IPS DF 19.7 (cell line): ENCODE measurements at regions not wholly inside any gene's neighbourhood (a gene's known extent, or its start where the extent isn't known, plus 50 kb on each side); places are given as distances from the start of the nearest gene placed in this dataset.
"Not testable (repeated sequence)": the region's sequence is repeated elsewhere in the genome, so short reads cannot be mapped to it uniquely, and the experiment has no call there.

Experiments
- DNase-seq: peaks from one replicate; pipeline ENCODE4 v3.0.0-alpha.2; 2013; ENCODE audit warnings: low read depth, low spot score

DNA sequence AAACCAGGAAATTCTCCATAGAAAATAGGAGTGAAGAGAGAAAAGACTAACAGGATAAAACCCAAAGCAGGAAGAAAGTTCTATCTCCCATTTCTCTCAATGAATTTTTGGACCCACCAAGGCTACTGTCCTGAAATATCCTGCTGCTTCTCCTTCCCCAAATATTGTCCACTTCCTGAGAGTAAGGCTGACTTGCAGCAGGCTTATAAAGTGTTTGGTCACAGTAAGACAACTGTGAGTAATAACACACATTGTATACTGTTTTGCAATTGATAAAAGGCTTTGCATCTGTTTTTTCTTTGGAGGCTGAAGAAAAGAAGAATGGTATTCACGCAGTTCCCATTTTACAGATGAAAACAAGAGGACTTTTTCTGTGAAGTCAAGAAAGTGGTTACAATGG, 52.8 kb downstream of the FOXD4L6 start:
- DNase-seq = not testable (repeated sequence)

GRCh38 chr9:41074356-41074942, 54.0 kb downstream of the FOXD4L6 start:
- DNase-seq = not testable (repeated sequence)

- DNase-seq = not testable (repeated sequence)
Observed at GRCh38 chr9:41073471-41074243, 54.8 kb downstream of the FOXD4L6 start.

DNA sequence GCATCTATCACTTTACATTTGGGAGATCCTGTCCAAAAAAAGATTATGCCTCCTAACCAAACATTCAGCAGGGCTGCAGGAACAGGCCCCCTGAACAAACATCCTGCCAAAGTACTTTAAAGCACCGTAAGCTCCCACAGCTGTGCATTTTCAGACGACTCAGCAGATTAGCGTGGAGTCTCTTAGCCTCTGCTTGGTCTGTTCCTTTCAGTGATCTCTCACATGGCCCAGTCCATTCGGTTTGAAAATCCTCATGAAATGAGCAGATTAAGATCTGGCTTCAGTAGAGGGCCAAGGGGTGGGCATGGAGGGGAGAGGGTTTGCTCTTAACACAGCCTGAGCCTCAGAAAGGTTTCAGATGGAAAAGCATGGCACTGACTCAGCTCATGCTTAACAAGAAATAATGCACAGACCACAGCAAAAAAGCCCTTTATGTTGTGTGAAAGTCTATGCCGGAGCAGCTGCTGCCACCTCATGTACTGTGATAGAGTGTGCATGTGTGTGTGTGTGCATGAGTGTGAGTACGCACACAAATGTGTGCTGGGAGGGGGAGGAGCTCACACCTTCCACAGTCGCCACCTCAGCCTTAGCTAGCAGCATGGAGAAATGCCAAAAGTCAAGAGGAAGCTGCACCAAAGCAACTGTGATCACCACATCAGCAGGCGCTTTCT, 64.2 kb downstream of the FOXD4L6 start:
- DNase-seq = not testable (repeated sequence)

DNA sequence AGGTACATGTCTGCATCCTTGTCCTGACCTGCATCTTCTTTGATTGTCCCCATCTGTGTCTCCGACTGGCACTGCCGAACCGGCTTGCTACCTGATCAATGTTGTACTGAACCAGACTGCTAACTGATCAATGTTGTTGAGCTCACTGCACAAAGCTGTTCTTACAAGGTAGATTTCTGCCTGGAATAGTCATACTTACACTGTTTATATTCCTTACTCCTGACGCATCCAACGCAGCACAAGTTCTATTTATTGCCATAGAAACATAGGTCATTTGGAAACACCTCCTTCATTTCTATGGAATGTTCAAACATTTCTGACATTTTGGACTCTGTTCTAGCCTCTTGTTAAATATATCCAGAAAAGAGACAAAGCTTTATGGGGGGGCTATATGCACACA, 65.2 kb downstream of the FOXD4L6 start:
- not testable (repeated sequence) for DNase-seq

DNA sequence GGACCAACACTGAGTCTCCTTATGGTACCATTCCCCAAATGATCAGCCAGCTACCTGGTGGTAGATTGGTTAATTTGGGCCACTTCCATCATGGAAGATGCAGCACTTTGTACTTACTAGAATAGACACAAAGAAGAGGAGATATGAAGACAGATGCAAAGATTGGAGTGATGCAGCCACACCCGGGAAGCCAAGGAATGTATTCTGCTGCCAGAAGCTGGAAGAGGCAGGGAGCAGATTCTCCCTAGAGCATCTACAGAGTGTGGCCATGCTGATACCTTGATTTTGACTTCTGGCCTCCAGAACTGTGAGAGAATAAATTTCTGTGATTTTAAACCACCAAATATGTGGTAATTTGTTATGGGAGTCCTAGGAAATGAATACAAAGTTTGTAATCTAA, 68.9 kb downstream of the FOXD4L6 start:
- DNase-seq = not testable (repeated sequence)

DNA sequence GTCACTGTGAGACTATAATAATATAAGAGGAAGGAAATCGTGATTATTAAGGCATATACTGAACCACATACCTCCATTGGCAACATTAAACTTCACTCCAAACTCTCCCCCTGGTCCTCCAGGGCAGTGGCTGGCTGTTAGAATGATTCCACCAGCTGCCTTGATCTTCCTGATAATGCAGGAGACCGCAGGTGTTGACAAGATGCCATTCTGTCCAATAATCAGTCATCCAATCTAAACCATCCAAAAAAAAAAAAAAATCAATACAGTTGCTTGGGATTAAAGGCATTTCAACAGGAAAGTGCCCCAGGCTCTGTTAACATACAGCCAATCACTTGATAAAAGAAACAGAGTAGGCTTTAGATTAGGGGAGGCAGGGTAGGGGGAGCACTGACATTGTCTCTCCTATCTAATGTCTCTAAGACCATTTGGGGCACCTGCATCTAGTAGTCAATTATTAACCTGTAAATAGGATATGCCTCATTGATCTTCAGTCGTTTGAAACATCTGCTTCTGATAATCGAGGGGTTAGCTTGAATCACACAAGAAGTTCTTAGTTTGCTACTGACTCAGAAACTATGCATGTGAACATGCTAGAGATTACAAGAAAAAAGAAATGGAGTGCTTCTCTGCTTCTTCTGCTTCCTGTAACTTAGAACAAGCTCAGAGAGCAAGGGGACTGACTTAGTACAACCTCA, 74.7 kb downstream of the FOXD4L6 start:
- not testable (repeated sequence) for DNase-seq

GRCh38 chr9:41048672-41049071, 79.8 kb downstream of the FOXD4L6 start:
- not testable (repeated sequence) for DNase-seq

DNA sequence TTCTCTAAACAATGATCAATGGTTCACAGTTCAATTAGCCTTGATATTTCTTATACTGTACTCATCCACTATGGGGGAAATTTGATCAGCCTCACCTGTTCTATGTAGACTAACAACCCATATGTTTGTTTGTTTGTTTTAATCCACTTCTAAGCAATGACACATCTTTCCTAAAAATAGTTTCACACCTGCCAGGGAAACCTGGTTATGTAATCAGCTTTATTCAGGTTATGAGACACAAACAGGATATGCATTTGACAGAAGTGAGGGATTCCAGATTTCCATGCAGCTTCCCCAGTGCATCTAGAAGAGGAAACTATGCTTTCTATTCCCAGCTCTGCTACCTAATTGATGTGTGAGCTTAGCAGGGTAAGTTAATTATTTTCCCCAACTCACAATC, 80.7 kb downstream of the FOXD4L6 start:
- not testable (repeated sequence) for DNase-seq

- DNase-seq = not testable (repeated sequence)
Observed at GRCh38 chr9:41044930-41045329, 83.6 kb downstream of the FOXD4L6 start.

GRCh38 chr9:41043433-41043832, 85.0 kb downstream of the FOXD4L6 start:
- DNase-seq = not testable (repeated sequence)

GRCh38 chr9:41042111-41042510, 86.4 kb downstream of the FOXD4L6 start:
- not testable (repeated sequence) for DNase-seq

DNA sequence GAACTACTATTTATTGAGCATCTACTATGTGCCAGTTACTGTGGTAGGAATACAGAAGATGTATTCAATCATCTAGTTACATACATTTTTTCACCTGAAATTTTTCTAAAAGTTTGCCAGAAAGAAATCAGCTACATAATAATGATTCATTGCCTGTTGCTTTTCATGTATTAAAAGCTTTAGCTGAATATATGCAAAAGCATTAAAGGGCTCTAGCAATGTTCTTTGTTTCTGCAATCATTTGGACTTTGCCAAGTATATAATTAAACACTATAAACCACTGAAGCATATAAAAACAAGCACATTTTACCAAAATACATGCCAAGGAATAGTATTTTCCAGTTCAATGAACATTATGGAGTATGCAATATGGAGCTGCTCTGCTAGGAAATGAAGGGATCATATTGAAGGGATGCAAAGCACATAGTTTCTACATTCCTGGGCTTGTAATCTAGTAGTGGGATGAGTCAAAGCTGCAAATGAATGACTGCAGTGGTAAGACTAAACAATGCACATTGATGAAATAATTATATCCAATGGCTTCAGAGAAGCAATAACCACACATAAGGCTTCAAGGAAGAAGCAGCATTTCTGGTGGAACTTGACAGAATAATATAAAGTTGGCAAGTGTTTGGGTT, 87.7 kb downstream of the FOXD4L6 start:
- not testable (repeated sequence) for DNase-seq

GRCh38 chr9:41035276-41035675, 93.2 kb downstream of the FOXD4L6 start:
- DNase-seq = not testable (repeated sequence)

- DNase-seq = not testable (repeated sequence)
Observed at GRCh38 chr9:41034699-41035197, 93.7 kb downstream of the FOXD4L6 start.

DNA sequence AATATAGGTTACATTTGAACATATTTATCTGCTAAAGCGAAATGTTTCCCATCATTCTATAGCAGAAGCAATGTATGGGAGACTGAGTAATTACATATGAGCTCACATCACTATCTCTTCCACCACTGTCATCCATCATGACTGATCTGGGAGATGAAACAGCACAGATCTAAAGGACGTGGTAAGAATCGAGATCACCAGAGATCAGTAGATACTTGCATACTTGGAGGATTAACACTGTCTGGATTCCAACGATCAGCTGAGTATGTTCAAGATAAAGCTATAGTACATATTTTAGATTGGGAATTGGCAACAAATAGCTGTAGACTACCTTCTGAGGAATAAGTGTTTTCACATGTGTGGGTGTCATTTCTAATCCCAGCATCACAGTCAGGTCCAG, 94.6 kb downstream of the FOXD4L6 start:
- not testable (repeated sequence) for DNase-seq

GRCh38 chr9:41033360-41033759, 95.1 kb downstream of the FOXD4L6 start:
- DNase-seq = not testable (repeated sequence)

- DNase-seq = not testable (repeated sequence)
Observed at GRCh38 chr9:41026912-41027676, 101.4 kb downstream of the FOXD4L6 start.

DNA sequence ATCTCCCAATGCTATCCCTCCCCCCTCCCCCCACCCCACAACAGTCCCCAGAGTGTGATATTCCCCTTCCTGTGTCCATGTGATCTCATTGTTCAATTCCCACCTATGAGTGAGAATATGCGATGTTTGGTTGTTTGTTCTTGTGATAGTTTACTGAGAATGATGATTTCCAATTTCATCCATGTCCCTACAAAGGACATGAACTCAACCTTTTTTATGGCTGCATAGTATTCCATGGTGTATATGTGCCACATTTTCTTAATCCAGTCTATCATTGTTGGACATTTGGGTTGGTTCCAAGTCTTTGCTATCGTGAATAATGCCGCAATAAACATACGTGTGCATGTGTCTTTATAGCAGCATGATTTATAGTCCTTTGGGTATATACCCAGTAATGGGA, 106.1 kb downstream of the FOXD4L6 start:
- not testable (repeated sequence) for DNase-seq

- DNase-seq = not testable (repeated sequence)
Observed at GRCh38 chr9:41019858-41020562, 108.5 kb downstream of the FOXD4L6 start.
